Activated B cell treated with CpG ODN at 0.5 μM for 24 hours (primary cell): ENCODE measurements at regions not wholly inside any gene's neighbourhood (a gene's known extent, or its start where the extent isn't known, plus 50 kb on each side); places are given as distances from the start of the nearest gene placed in this dataset.
"Not testable (repeated sequence)": the region's sequence is repeated elsewhere in the genome, so short reads cannot be mapped to it uniquely, and the experiment has no call there.

Experiments used
- ATAC-seq: fragments of 200-7000 bp; cut with Tn5 transposase; one replicate; pipeline ENCODE4 v1.10.0; 2021; ENCODE audit warnings: low read depth, mild to moderate bottlenecking, moderate library complexity
- CTCF ChIA-PET: fragments of 350-600 bp; sonication (Branson Sonifier 250); formaldehyde crosslinking; loops from one replicate; lab custom pipeline; 2021; ENCODE audit warnings: antibody characterized with exemption; lab: Charles Lee
- POLR2A ChIA-PET: fragments of 350-600 bp; sonication (Branson Sonifier 250); formaldehyde crosslinking; loops from one replicate; lab custom pipeline; 2021; ENCODE audit warnings: antibody characterized with exemption; lab: Charles Lee
- DNase-seq: peaks from one replicate; pipeline ENCODE4 v3.0.0; 2022
- H3K27ac Mint-ChIP-seq: one replicate; pipeline ENCODE4 v1.8.0; 2020; ENCODE audit warnings: mixed read lengths
- H3K27me3 Mint-ChIP-seq: one replicate; pipeline ENCODE4 v1.8.0; 2021; ENCODE audit warnings: mixed read lengths
- H3K36me3 Mint-ChIP-seq: one replicate; pipeline ENCODE4 v1.8.0; 2021; ENCODE audit warnings: low read depth, mixed read lengths
- H3K4me1 Mint-ChIP-seq: one replicate; pipeline ENCODE4 v1.8.0; 2021; ENCODE audit warnings: mixed read lengths
- H3K4me3 Mint-ChIP-seq: one replicate; pipeline ENCODE4 v1.8.0; 2020; ENCODE audit warnings: mild to moderate bottlenecking, mixed read lengths
- H3K9me3 Mint-ChIP-seq: one replicate; pipeline ENCODE4 v1.8.0; 2020; ENCODE audit warnings: mixed read lengths
- intact Hi-C: fragments of 100-400 bp; cut with micrococcal nuclease; formaldehyde crosslinking; loops from one replicate; pipeline ENCODE4 v1.15.1; 2024
- TF ChIP-seq, protein P1 (sequence below): fragments of 200-600 bp; IDR thresholded peaks from one replicate; pipeline ENCODE4 v1.8.0; 2022; ENCODE audit warnings: antibody characterized with exemption, mild to moderate bottlenecking

- TF ChIP-seq, protein P1, sequence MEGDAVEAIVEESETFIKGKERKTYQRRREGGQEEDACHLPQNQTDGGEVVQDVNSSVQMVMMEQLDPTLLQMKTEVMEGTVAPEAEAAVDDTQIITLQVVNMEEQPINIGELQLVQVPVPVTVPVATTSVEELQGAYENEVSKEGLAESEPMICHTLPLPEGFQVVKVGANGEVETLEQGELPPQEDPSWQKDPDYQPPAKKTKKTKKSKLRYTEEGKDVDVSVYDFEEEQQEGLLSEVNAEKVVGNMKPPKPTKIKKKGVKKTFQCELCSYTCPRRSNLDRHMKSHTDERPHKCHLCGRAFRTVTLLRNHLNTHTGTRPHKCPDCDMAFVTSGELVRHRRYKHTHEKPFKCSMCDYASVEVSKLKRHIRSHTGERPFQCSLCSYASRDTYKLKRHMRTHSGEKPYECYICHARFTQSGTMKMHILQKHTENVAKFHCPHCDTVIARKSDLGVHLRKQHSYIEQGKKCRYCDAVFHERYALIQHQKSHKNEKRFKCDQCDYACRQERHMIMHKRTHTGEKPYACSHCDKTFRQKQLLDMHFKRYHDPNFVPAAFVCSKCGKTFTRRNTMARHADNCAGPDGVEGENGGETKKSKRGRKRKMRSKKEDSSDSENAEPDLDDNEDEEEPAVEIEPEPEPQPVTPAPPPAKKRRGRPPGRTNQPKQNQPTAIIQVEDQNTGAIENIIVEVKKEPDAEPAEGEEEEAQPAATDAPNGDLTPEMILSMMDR = no peak
- intact Hi-C loops = no loop called here
- Mint-ChIP-seq H3K4me3 (no peak overlapping the region), H3K27ac (no peak overlapping the region), H3K36me3 (no peaks in the 10 kb centered on the region), H3K27me3 (peaks cover 16% of the 10 kb centered on the region), H3K4me1 (no peaks in the 10 kb centered on the region), H3K9me3 (peaks cover 16% of the 10 kb centered on the region)
- ChIA-PET POLR2A (no interaction called here), CTCF (no interaction called here)
- no peak for ATAC-seq
- no peak for DNase-seq
Observed at GRCh38 chr3:14016900-14017475, 107.7 kb downstream of the CHCHD4 start.

GRCh38 chr3:14007006-14007405 is 117.7 kb downstream of the CHCHD4 start:
- ChIA-PET POLR2A (no interaction called here), CTCF (no interaction called here)
- peaks cover 12% of the 10 kb centered on the region for H3K27me3 Mint-ChIP-seq
- H3K27ac Mint-ChIP-seq = no peak overlapping the region
- no peak for DNase-seq
- TF ChIP-seq, protein P1 = no peak
- no peak for ATAC-seq
- intact Hi-C loops = no loop called here
- peaks cover 3% of the 10 kb centered on the region for H3K9me3 Mint-ChIP-seq
- no peak overlapping the region for H3K4me3 Mint-ChIP-seq
- H3K4me1 Mint-ChIP-seq = no peaks in the 10 kb centered on the region
- H3K36me3 Mint-ChIP-seq = no peaks in the 10 kb centered on the region

DNA sequence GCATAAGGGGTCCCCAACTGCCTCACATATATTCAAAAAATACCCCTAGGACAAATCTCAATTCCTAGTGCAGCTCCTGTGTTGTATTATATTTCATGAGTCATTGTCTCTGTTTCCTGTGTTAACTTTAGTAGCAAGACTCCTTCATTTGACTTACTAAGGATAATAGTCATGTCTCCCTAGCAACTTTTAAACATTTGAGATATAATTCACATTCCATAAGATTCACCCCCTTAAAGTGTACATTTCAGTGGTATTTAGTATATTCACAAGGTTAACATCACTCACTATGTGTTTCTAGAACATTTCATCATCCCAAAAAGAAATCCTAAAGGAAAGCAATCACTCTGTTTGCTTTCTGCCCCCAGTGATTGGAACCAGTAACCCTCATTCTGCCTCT is 121.3 kb upstream of the WNT7A start:
- H3K9me3 Mint-ChIP-seq = peaks cover 2% of the 10 kb centered on the region
- H3K27ac Mint-ChIP-seq = no peak overlapping the region
- no peak for DNase-seq
- ChIA-PET CTCF (no interaction called here), POLR2A (no interaction called here)
- ATAC-seq = no peak
- H3K36me3 Mint-ChIP-seq = no peaks in the 10 kb centered on the region
- TF ChIP-seq, protein P1 = no peak
- intact Hi-C loops = no loop called here
- no peaks in the 10 kb centered on the region for H3K4me1 Mint-ChIP-seq
- H3K4me3 Mint-ChIP-seq = no peak overlapping the region
- H3K27me3 Mint-ChIP-seq = peaks cover 9% of the 10 kb centered on the region

GRCh38 chr3:14000556-14000955 is 120.7 kb upstream of the WNT7A start:
- H3K27me3 Mint-ChIP-seq = peaks cover 7% of the 10 kb centered on the region
- TF ChIP-seq, protein P1 = no peak
- intact Hi-C loops = no loop called here
- no peak overlapping the region for H3K27ac Mint-ChIP-seq
- CTCF ChIA-PET = no interaction called here
- H3K4me3 Mint-ChIP-seq = no peak overlapping the region
- no peaks in the 10 kb centered on the region for H3K4me1 Mint-ChIP-seq
- DNase-seq = no peak
- no peak for ATAC-seq
- peaks cover 2% of the 10 kb centered on the region for H3K9me3 Mint-ChIP-seq
- POLR2A ChIA-PET = no interaction called here
- H3K36me3 Mint-ChIP-seq = no peaks in the 10 kb centered on the region

DNA sequence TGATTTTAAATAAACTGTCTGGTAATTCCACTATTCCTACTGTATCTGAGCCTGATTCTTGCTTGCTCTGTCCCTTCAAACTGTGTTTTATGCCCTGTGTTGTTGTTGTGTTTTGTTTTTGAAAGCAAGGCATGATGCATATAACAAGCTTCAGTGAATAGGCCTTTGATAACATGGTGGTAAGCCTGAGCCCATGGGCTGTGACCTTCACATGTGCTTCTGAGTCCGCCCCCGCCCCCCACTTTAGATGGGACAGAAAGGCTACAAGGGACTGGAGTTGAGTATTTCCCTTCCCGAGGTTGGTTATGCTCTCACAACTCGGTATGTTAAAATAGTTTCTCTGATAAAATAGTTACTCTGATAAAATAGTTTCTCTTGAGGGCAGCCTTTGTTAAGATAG is 119.0 kb upstream of the WNT7A start:
- no peak overlapping the region for H3K4me3 Mint-ChIP-seq
- H3K36me3 Mint-ChIP-seq = no peaks in the 10 kb centered on the region
- CTCF ChIA-PET = no interaction called here
- H3K9me3 Mint-ChIP-seq = peaks cover 4% of the 10 kb centered on the region
- no peak for ATAC-seq
- no peaks in the 10 kb centered on the region for H3K4me1 Mint-ChIP-seq
- no peak for DNase-seq
- POLR2A ChIA-PET = no interaction called here
- peaks cover 5% of the 10 kb centered on the region for H3K27me3 Mint-ChIP-seq
- intact Hi-C loops = no loop called here
- TF ChIP-seq, protein P1 = no peak
- no peak overlapping the region for H3K27ac Mint-ChIP-seq

DNA sequence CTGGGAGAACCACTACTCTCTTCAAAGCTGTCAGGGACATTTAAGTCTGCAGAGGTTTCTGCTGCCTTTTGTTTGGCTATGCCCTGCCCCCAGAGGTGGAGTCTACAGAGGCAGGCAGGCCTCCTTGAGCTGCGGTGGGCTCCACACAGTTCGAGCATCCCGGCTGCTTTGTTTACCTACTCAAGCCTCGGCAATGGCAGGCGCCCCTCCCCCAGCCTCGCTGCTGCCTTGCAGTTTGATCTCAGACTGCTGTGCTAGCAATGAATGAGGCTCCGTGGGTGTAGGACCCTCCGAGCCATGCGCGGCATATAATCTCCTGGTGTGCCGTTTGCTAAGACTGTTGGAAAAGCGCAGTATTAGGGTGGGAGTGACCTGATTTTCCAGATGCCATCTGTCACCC is 115.3 kb upstream of the WNT7A start:
- ATAC-seq, H3K27me3 Mint-ChIP-seq, CTCF ChIA-PET, POLR2A ChIA-PET, H3K9me3 Mint-ChIP-seq, H3K4me1 Mint-ChIP-seq, H3K27ac Mint-ChIP-seq, H3K4me3 Mint-ChIP-seq, DNase-seq, intact Hi-C loops, H3K36me3 Mint-ChIP-seq: not testable (repeated sequence)

GRCh38 chr3:13988925-13989324 is 109.1 kb upstream of the WNT7A start:
- H3K36me3 Mint-ChIP-seq, H3K4me3 Mint-ChIP-seq, DNase-seq, ATAC-seq, H3K4me1 Mint-ChIP-seq, H3K27me3 Mint-ChIP-seq, CTCF ChIA-PET, H3K27ac Mint-ChIP-seq, intact Hi-C loops, POLR2A ChIA-PET: not testable (repeated sequence)
- peaks cover 26% of the 10 kb centered on the region for H3K9me3 Mint-ChIP-seq
